OCI-LY3 (cell line): ENCODE measurements at regions not wholly inside any gene's neighbourhood (a gene's known extent, or its start where the extent isn't known, plus 50 kb on each side); places are given as distances from the start of the nearest gene placed in this dataset.

Source experiments
- H2AFZ ChIP-seq: fragments of 200-600, 300-600 bp; shearing (Covaris generic); 2 replicates; pipeline ENCODE4 v1.6.0; 2014; ENCODE audit warnings: antibody characterized with exemption, low read depth, low read length
- H3K27ac ChIP-seq: fragments of 200-600, 300-600 bp; sonication (generic); 2 replicates; pipeline ENCODE4 v1.5.1; 2014; ENCODE audit warnings: mild to moderate bottlenecking, low read length, moderate library complexity, mixed read lengths
- H3K27me3 ChIP-seq: fragments of 200-600, 300-600 bp; sonication (generic); 2 replicates; pipeline ENCODE4 v1.6.1; 2014; ENCODE audit warnings: low read depth, low read length, mixed read lengths
- H3K36me3 ChIP-seq: fragments of 200-600, 300-600 bp; sonication (generic); replicated peaks from 2 replicates; pipeline ENCODE3; 2014; ENCODE audit warnings: low read depth, low read length, mixed read lengths
- H3K4me1 ChIP-seq: fragments of 300-600, 200-600 bp; sonication (generic); 2 replicates; pipeline ENCODE4 v1.6.1; 2014; ENCODE audit warnings: low read length, mixed read lengths
- H3K4me2 ChIP-seq: fragments of 200-600, 300-600 bp; sonication (generic); 2 replicates; pipeline ENCODE4 v1.6.1; 2014; ENCODE audit warnings: low read length, mixed read lengths
- H3K4me3 ChIP-seq: fragments of 300-600, 200-600 bp; sonication (generic); 2 replicates; pipeline ENCODE4 v1.5.1; 2014; ENCODE audit warnings: antibody characterized with exemption, mild to moderate bottlenecking, low read length, moderate library complexity
- H3K79me2 ChIP-seq: fragments of 300-600, 200-600 bp; shearing (Covaris generic); 2 replicates; pipeline ENCODE4 v1.6.1; 2014; ENCODE audit warnings: mild to moderate bottlenecking, low read length, mixed read lengths
- H3K9ac ChIP-seq: fragments of 300-600, 200-600 bp; shearing (Covaris generic); 2 replicates; pipeline ENCODE4 v1.6.0; 2014; ENCODE audit warnings: mild to moderate bottlenecking, low read length, moderate library complexity
- H3K9me3 ChIP-seq: fragments of 200-600, 300-600 bp; shearing (Covaris generic); 2 replicates; pipeline ENCODE4 v1.6.1; 2014; ENCODE audit warnings: low read length, mixed read lengths; ENCODE audit not compliant: insufficient read depth
- H4K20me1 ChIP-seq: fragments of 200-600, 300-600 bp; sonication (generic); 2 replicates; pipeline ENCODE4 v1.6.1; 2016; ENCODE audit warnings: low read length, mixed read lengths; ENCODE audit not compliant: insufficient read depth
- EZH2phosphoT487 ChIP-seq: fragments of 200-600 bp; shearing (Covaris generic); IDR thresholded peaks from 2 replicates; pipeline ENCODE4 v1.6.1; 2018; ENCODE audit warnings: antibody characterized with exemption, mixed run types, low read depth
- TF ChIP-seq, protein P1 (sequence below): fragments of 200-600, 300-600 bp; sonication (generic); IDR thresholded peaks from 2 replicates; pipeline ENCODE4 v1.5.1; 2014; ENCODE audit warnings: antibody characterized with exemption, low read length, low read depth

DNA sequence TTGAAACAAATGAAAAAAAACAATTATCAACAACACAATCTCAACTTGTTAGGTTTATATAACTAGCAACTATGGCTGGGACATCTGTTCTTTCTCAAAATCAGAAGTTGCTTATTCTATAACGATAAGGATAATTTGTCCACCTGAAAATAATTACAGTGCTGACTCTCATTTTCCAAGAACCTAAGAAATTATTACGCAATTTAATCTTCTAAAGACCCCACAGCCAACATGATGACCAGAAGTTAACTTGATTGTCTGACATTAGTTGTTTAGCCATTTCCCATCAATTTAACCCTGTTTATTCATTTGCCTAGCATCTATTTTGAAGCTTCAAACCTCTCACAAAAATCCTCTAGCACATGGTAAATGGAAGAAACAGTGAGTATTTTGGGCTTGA is 293.8 kb downstream of the ELAVL2 start:
- Histone ChIP-seq H3K36me3 (no peaks in the 10 kb centered on the region), H3K4me2 (no peak overlapping the region), H3K9me3 (no peaks in the 10 kb centered on the region), H3K4me1 (no peaks in the 10 kb centered on the region), H3K27ac (no peak overlapping the region), H3K9ac (no peak overlapping the region), H3K4me3 (no peak overlapping the region), H4K20me1 (no peaks in the 10 kb centered on the region), H2AFZ (no peak overlapping the region), H3K27me3 (no peaks in the 10 kb centered on the region), H3K79me2 (no peaks in the 10 kb centered on the region)
- TF ChIP-seq EZH2phosphoT487: no peak
- TF ChIP-seq, protein P1, sequence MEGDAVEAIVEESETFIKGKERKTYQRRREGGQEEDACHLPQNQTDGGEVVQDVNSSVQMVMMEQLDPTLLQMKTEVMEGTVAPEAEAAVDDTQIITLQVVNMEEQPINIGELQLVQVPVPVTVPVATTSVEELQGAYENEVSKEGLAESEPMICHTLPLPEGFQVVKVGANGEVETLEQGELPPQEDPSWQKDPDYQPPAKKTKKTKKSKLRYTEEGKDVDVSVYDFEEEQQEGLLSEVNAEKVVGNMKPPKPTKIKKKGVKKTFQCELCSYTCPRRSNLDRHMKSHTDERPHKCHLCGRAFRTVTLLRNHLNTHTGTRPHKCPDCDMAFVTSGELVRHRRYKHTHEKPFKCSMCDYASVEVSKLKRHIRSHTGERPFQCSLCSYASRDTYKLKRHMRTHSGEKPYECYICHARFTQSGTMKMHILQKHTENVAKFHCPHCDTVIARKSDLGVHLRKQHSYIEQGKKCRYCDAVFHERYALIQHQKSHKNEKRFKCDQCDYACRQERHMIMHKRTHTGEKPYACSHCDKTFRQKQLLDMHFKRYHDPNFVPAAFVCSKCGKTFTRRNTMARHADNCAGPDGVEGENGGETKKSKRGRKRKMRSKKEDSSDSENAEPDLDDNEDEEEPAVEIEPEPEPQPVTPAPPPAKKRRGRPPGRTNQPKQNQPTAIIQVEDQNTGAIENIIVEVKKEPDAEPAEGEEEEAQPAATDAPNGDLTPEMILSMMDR: no peak

- Histone ChIP-seq H3K36me3 (no peaks in the 10 kb centered on the region), H3K4me2 (no peak overlapping the region), H3K27me3 (no peaks in the 10 kb centered on the region), H4K20me1 (no peaks in the 10 kb centered on the region), H3K9ac (no peak overlapping the region), H3K27ac (no peak overlapping the region), H3K79me2 (no peaks in the 10 kb centered on the region), H3K4me3 (no peak overlapping the region), H3K9me3 (no peaks in the 10 kb centered on the region), H3K4me1 (no peaks in the 10 kb centered on the region), H2AFZ (no peak overlapping the region)
- TF ChIP-seq, protein P1: no peak
- TF ChIP-seq EZH2phosphoT487: no peak
Observed at GRCh38 chr9:23537192-23538066, 288.6 kb downstream of the ELAVL2 start.

GRCh38 chr9:23538067-23538402 is 288.0 kb downstream of the ELAVL2 start:
- no peaks in the 10 kb centered on the region for H3K27me3 ChIP-seq
- H3K9me3 ChIP-seq: no peaks in the 10 kb centered on the region
- H3K4me2 ChIP-seq: no peak overlapping the region
- no peaks in the 10 kb centered on the region for H3K79me2 ChIP-seq
- H4K20me1 ChIP-seq: no peaks in the 10 kb centered on the region
- no peak overlapping the region for H3K4me3 ChIP-seq
- no peaks in the 10 kb centered on the region for H3K4me1 ChIP-seq
- H3K36me3 ChIP-seq: no peaks in the 10 kb centered on the region
- H3K27ac ChIP-seq: no peak overlapping the region
- TF ChIP-seq, protein P1: no peak
- no peak for TF ChIP-seq EZH2phosphoT487
- no peak overlapping the region for H3K9ac ChIP-seq
- no peak overlapping the region for H2AFZ ChIP-seq

DNA sequence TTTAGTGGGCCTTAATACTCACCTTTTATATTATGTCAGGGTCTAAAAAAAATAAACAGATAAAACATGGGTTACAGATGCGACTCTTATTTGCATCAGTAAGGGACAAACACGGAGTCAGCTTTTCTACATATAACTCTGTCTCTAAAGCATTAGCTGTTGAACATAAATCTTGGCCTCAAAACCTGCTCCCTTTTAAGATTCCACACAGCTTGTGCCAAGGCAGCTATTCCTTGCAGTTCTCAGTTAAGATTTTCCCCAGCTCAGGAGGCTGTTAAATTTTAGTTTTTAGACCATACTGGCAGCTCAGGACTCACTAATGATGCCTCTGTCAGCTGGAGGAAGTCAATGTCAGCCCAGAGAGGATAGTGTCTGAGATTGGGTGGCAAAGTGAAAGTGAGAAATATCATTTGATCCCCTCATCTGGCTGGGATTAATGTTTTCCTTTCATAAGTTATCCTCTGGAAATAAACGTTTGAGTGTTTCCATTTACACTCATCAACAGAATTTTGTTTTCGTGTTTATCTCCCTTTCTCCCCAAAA is 287.5 kb downstream of the ELAVL2 start:
- H4K20me1 ChIP-seq: no peaks in the 10 kb centered on the region
- H3K9ac ChIP-seq: no peak overlapping the region
- no peak overlapping the region for H3K27ac ChIP-seq
- peak overlapping the region; percentile 14 for H3K4me2 ChIP-seq
- H3K27me3 ChIP-seq: no peaks in the 10 kb centered on the region
- TF ChIP-seq, protein P1: no peak
- TF ChIP-seq EZH2phosphoT487: no peak
- H3K36me3 ChIP-seq: no peaks in the 10 kb centered on the region
- no peaks in the 10 kb centered on the region for H3K9me3 ChIP-seq
- no peaks in the 10 kb centered on the region for H3K79me2 ChIP-seq
- H2AFZ ChIP-seq: peak overlapping the region; percentile 60; the same call in 1 of the 2 replicates
- H3K4me1 ChIP-seq: no peaks in the 10 kb centered on the region
- no peak overlapping the region for H3K4me3 ChIP-seq
